Activated naive CD4-positive, alpha-beta T cell treated with anti-CD3 and anti-CD28 coated beads, Interleukin-2, amount 50 U/mL, for 72 hours (primary cell): ENCODE measurements at regions not wholly inside any gene's neighbourhood (a gene's known extent, or its start where the extent isn't known, plus 50 kb on each side); places are given as distances from the start of the nearest gene placed in this dataset.

Experiments used
- ATAC-seq, 2 donors: fragments of 150-1000 bp; cut with Tn5 transposase; 2 replicates each; pipeline ENCODE4 v1.10.0; 2021; ENCODE audit warnings: mild to moderate bottlenecking in 2 of 2, moderate library complexity in 2 of 2
- DNase-seq, 2 donors: peaks; one replicate each; pipeline ENCODE4 v3.0.0; 2021 to 2022; ENCODE audit warnings: low spot score in 2 of 2
- H3K27ac Mint-ChIP-seq, 2 donors: one replicate each; pipeline ENCODE4 v1.8.0; 2022; ENCODE audit warnings: mild to moderate bottlenecking in 2 of 2, mixed read lengths in 2 of 2
- H3K36me3 Mint-ChIP-seq, 2 donors: one replicate each; pipeline ENCODE4 v1.8.0; 2022; ENCODE audit warnings: mixed read lengths in 2 of 2
- H3K9me3 Mint-ChIP-seq, 2 donors: one replicate each; pipeline ENCODE4 v1.8.0; 2022; ENCODE audit warnings: mixed read lengths in 2 of 2

DNA sequence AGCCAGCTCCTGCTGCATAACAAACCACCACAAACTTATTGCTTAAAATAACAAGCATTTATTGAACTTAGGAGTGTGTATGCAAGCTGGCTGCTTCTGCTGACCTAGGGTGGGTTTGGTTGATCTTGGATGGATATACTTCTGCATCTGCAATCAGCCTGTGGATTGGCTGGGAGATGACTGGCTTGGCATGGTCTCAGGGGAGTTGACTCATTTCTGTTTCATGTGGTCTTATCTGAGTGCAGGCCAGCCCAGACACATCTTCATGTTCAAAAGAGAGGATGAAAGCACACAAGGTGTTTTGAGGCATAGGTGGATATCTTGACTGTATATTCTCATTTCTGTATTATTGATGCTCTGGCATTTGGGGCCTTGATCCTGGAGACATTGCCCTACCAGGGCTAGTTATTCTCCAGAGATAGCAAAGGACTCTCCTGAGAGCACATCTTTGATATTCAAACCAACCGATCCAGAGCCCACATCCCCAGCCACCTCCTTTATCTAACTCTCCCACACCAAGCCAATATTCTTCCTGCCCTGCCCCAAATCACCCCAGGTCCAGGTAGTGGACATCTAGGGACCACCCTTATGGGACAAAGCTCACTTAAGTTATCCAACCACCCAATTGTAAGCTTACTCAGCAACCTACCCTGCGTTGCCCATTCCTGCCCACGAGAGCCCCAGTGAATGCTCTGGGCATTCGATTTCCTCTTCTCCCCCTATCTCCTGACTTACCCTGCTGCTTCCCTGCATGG lies 350.8 kb downstream of the PTPRU start:
- no peak overlapping the region for H3K27ac Mint-ChIP-seq
- DNase-seq (no peak), ATAC-seq (no peak)
- peaks cover 0 to 6% of the 10 kb centered on the region in 2 donors for H3K9me3 Mint-ChIP-seq
- H3K36me3 Mint-ChIP-seq = no peaks in the 10 kb centered on the region

DNA sequence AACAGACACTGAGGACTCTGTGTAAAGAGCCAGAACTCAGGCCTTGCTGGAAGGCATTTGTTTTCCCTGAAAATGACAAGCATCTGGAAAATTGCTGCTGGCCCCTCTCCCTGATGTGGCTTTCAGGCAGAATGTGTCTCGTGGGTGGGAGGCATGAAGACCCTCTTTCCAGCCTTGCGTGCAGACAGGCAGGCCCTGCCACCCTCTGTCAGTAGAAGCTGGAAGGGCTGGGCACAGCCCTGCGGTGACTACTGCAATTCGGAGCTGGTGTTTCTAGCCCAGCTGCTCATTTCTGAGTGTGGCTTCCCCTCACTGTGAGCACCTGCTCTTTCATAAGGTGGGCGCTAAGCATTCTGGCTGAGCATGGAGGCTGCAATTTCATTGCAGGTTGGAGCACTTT lies 349.9 kb downstream of the PTPRU start:
- Mint-ChIP-seq H3K9me3 (peaks cover 0 to 6% of the 10 kb centered on the region in 2 donors), H3K36me3 (no peaks in the 10 kb centered on the region), H3K27ac (no peak overlapping the region)
- no peak for DNase-seq
- ATAC-seq = no peak

DNA sequence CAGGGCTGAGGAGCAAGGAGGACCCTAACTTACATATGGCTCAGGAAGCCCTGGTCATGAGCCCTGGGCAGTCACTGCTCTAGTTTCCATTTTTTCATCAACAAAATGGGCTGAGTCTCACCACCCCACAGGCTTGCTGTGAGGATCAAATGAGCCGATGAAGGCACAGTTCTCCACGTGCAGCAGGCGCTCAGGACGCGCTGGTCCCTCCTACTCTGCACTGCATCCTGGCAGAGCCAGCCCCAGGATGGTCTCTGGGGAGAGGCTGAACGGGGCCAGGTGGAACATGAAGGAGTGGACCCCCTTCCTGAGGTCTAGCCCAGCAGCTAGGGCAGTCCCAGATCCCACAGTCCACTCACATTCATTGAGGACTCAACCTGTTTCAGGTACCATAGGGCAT lies 349.3 kb downstream of the PTPRU start:
- H3K36me3 Mint-ChIP-seq = no peaks in the 10 kb centered on the region
- ATAC-seq (no peak), DNase-seq (no peak)
- H3K9me3 Mint-ChIP-seq = peaks cover 0 to 6% of the 10 kb centered on the region in 2 donors
- no peak overlapping the region for H3K27ac Mint-ChIP-seq

DNA sequence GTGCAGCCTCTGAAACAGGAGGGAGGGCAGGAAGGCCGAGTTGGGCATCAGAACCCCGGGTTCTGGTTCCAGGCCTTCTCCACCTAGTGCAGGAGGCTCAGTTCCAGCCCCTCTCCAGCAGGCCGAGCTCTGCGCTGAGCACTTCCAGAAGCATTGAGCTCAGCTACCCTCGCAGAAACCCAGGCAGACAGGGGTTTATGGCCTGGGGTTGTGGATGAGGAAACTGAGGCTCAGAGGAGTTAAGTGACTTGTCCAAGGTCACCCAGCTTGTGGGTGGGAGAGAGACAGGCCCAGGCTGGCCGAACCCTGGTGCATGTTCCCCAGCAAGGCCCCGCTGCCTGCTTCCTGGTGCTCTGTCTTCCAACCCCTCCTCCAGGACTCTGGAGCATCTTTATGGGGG lies 348.9 kb downstream of the PTPRU start:
- Mint-ChIP-seq H3K27ac (no peak overlapping the region), H3K36me3 (no peaks in the 10 kb centered on the region), H3K9me3 (peaks cover 0 to 6% of the 10 kb centered on the region in 2 donors)
- ATAC-seq (no peak), DNase-seq (no peak)

DNA sequence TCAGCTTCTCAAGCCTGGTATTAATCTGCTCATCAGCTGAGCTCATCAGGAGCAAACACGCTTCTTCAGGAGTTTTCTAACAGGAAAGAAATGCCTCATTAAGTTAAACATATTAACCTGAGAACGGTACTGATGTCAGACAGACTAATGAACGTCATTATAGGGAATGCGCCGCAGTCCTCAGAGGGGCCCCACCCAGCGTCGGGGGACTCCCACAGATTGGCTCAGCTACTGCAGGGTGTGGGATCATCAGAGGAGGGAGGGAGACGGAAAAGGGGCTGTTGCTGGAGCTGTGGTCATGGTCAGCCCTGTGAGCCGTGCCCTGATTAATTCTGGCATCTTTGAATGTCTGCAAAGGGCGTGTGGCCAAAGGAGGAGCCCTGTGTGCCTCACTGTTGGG lies 348.5 kb downstream of the PTPRU start:
- no peak for DNase-seq
- no peak overlapping the region for H3K27ac Mint-ChIP-seq

DNA sequence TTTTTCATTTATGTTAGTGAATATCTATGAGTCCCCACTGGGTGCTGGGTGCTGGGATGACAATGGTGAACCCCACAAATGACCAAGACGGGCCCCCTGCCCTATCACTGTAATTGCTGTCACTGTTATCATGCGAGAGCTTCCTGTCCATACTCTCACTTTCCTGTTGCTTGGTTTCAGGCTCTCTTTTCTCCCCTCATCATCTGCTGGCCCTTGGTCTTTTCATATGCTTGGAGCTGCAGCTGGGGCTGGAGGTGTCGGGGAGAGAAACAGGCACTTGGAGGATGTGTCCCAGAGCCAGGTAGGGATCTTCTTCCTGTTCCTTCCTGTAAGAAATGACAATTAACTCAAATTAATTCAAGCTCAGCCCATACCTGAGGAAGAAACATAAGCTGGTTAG lies 348.0 kb downstream of the PTPRU start:
- Mint-ChIP-seq H3K36me3 (no peaks in the 10 kb centered on the region), H3K27ac (no peak overlapping the region)
- DNase-seq = no peak

More for the DNA sequence above, 348.5 kb downstream of the PTPRU start:
- ATAC-seq = no peak
- no peaks in the 10 kb centered on the region for H3K36me3 Mint-ChIP-seq
- peaks cover 0 to 2% of the 10 kb centered on the region in 2 donors for H3K9me3 Mint-ChIP-seq

DNA sequence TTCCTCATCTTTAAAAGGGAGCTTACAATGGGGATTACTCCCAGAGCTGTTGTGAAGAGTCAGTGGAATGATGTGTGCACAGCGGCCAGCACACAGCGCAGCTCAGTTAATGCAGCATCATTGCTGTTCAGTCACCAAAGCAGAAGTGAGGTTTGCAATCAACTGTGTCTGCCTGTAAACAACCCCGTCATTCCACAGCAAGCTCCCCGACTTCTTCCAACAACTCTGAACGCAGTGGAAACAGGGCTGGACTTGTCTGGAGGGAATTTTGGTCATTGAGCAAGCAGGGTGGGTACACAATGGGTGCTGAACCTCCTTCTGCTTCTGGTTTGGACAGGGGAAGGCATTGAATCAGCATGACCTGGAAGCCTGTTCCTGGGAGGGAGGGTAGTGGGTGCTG lies 347.4 kb downstream of the PTPRU start:
- Mint-ChIP-seq H3K9me3 (no peaks in the 10 kb centered on the region), H3K36me3 (no peaks in the 10 kb centered on the region)

More for the DNA sequence above, 348.0 kb downstream of the PTPRU start:
- H3K9me3 Mint-ChIP-seq = no peaks in the 10 kb centered on the region
- no peak for ATAC-seq

DNA sequence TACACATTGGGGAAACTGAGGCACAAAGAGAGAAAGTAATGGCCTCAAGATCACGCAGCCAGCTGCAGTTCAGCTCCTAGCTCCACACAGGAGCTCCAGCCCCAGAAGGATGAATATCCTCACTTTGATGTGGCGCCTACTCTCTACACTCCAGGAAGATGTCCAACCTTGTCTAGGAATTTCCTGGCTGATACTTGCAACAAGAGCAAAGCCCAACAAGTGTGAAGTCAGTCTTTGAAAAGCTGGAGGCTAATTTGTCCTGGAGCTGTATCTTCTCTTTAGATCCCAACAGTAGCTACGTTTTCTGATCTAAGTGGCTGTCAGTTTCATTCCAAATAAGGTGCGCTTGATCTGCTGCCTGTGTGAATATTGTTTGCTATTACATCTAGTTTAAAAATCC lies 344.9 kb downstream of the PTPRU start:
- Mint-ChIP-seq H3K36me3 (no peaks in the 10 kb centered on the region), H3K9me3 (no peaks in the 10 kb centered on the region), H3K27ac (no peak overlapping the region)
- ATAC-seq (no peak), DNase-seq (no peak)

More for the DNA sequence above, 347.4 kb downstream of the PTPRU start:
- ATAC-seq (no peak), DNase-seq (no peak)
- no peak overlapping the region for H3K27ac Mint-ChIP-seq

DNA sequence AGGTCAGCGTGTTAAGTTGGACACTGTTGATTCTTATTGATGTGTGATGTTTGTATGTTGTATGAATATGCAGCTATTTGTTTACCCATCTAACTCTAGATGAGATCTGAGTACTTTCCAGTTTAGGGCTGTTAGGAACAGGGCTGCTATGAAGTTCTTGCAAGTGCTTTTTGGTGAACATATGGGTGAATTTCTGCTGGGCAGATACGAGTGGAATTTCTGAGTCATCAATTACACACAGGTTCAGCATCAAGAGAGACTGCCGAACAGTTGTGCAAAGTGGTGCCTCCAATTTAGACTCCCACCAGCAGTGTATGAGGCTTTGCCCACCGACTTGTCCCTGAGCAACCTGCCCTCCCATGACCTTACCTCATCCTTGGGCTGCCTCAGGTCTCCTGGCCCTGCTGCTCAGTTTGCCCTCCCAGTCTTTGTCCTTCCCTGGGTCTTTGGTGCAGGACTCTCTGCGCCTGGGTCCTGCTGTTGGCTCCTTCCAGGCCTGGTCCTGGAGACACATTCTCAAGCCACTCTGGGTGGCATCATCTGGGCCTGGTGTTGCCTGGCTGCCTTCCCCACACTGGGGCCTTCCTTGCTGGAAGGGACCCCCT lies 343.6 kb downstream of the PTPRU start:
- Mint-ChIP-seq H3K36me3 (no peaks in the 10 kb centered on the region), H3K9me3 (no peaks in the 10 kb centered on the region), H3K27ac (no peak overlapping the region)
- ATAC-seq (no peak), DNase-seq (no peak)

DNA sequence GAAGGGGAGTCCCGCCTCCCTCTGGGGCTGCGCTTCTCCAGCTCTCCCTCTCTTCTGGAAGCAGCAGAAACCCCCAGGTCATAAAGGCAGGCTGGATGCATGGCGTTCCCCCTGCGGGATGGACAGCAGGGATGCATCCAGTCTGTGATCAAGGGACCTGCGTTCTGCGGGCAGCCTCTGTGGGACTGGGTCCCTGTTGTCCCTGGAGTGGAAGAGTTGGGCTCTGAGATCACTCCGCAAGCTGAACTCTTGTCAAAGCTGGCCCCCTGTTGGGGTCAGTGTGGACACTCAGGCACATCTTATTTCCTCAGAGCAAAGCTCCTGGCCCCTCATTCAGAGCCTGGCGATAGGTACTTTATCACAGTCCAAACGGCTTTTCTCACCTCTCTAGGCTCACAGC lies 341.2 kb downstream of the PTPRU start:
- no peaks in the 10 kb centered on the region for H3K36me3 Mint-ChIP-seq
- DNase-seq = no peak
- ATAC-seq = no peak
- no peak overlapping the region for H3K27ac Mint-ChIP-seq
- no peaks in the 10 kb centered on the region for H3K9me3 Mint-ChIP-seq

DNA sequence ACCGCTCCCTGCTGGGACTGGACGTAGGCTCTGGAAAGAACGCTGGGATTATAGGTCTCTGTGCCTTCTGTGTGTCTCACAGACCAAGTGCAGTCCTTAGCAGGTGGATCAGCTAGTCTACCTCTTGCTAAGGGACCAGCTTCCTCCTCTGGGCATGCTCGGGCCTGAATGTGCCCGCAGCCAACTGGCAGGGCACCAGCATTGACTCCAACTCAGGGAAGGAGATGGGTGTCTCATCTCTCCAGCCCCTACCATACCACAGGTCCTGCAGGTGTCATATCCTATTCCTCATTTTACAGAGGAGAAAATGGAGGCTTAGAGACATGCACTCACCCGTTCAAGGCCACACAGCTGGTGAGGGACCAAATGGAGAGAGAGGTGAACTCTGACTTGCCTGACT lies 340.2 kb downstream of the PTPRU start:
- Mint-ChIP-seq H3K27ac (no peak overlapping the region), H3K36me3 (no peaks in the 10 kb centered on the region), H3K9me3 (no peaks in the 10 kb centered on the region)
- ATAC-seq (no peak), DNase-seq (no peak)

DNA sequence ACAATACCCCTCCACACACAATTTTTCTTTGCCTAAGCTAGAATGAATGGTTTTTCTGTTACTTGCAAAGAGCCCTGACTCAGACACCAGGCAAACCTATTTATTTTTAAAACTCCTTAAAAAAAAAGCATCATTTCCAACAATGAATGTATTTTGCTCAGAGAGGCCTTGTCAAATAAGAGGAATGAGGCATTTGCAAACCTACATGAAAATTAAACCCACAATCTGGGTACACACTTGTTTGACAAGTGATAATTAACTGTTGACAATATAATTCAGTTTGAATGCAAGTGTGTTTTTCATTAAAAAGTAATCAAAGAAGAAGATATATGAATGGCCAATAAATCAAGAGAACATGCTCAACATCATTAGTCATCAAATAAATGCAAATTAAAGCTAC lies 339.5 kb downstream of the PTPRU start:
- Mint-ChIP-seq H3K9me3 (no peaks in the 10 kb centered on the region), H3K27ac (no peak overlapping the region), H3K36me3 (no peaks in the 10 kb centered on the region)
- DNase-seq = no peak
- no peak for ATAC-seq

DNA sequence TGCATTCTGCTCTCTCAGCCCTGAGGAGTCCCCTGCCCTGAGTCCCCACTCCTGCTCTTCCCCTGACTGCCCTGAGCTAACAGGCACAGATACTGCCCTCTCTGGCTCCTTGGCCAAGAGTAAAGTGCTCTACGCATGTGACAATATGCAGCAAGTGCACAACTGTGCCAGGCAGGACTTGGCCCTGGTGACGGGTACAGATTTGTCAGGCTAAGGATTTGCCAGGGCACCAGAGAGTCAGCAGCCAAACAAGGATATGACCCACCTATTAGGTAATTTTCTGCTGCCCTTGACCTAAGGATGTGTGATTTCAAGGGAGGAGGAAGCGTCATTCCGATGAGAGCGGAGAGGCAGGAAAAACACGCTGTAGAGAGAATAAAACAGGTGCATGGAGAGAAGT lies 339.0 kb downstream of the PTPRU start:
- Mint-ChIP-seq H3K9me3 (no peaks in the 10 kb centered on the region), H3K27ac (no peak overlapping the region), H3K36me3 (no peaks in the 10 kb centered on the region)
- no peak for ATAC-seq
- DNase-seq = no peak

DNA sequence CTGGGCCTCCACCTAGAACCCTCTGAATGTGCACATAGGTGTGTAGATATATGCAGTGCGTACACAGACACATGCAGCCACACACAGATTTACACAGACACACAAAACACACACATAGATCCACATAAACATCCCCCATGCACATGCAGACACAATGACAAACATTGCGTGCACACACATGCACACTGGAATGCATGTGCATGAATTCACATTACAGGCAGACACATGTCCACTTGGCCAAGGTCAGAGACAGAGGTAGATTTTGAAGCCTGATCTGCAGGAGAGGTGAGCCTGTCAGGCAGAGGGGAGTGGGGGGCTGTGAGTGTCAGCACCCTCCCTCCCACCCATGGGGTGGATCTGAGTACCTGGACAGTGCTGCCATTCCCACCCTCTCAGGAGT lies 338.5 kb downstream of the PTPRU start:
- no peak for DNase-seq
- H3K27ac Mint-ChIP-seq = no peak overlapping the region
- no peaks in the 10 kb centered on the region for H3K36me3 Mint-ChIP-seq
- ATAC-seq = no peak
- H3K9me3 Mint-ChIP-seq = no peaks in the 10 kb centered on the region

DNA sequence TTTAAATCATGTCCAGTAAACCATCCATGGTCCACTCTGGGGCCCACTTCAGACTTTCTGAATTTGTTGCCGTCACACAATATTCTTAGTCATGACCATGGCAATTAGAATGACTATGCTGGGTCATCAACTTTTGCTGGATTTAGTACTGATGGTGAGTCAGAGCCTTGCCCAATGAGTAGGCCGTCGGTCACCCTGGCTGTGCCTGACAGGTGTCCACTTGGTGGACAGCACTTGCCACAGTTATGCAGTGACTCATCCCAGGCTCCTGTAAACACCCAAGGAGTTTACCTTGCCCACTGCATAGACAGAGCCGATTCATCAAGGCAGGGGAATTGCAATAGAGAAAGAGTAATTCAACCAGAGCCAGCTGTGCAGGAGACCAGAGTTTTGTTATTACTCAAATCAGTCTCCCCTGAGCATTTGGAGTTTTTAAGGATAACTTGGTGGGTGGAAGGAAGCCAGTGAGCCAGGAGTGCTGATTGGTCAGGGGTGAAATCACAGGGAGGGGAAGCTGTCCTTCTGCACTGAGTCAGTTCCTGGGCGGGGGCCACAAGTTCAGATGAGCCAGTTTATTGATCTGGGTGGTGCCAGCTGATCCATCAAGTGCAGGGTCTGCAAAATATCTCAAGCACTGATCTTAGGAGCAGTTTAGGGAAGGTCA lies 333.8 kb downstream of the PTPRU start:
- Mint-ChIP-seq H3K36me3 (peaks cover 0 to 19% of the 10 kb centered on the region in 2 donors), H3K9me3 (peaks cover 12 to 23% of the 10 kb centered on the region in 2 donors), H3K27ac (no peak overlapping the region)
- DNase-seq (no peak), ATAC-seq (no peak)

DNA sequence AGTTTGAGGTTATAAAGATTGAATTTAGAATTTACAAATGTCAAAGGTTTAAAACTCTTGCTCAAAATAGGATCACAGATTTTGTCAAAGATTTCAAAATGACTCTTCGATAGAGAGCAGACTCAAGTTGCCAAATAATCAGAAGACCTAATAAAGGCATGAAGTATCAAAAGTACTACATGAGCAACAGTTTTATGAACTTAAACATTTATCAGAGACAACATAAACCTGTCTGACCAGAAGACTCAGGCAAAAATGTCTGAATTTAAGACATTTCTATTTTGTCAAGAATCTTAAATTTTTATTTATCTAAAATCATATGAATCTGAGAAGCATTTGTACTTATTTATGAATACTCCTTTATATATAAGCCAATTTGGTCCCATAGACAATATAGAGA lies 330.9 kb downstream of the PTPRU start:
- no peak overlapping the region for H3K27ac Mint-ChIP-seq
- H3K9me3 Mint-ChIP-seq = peaks cover 26 to 37% of the 10 kb centered on the region in 2 donors
- DNase-seq (no peak), ATAC-seq (no peak)
- H3K36me3 Mint-ChIP-seq = peaks cover 14 to 34% of the 10 kb centered on the region in 2 donors

DNA sequence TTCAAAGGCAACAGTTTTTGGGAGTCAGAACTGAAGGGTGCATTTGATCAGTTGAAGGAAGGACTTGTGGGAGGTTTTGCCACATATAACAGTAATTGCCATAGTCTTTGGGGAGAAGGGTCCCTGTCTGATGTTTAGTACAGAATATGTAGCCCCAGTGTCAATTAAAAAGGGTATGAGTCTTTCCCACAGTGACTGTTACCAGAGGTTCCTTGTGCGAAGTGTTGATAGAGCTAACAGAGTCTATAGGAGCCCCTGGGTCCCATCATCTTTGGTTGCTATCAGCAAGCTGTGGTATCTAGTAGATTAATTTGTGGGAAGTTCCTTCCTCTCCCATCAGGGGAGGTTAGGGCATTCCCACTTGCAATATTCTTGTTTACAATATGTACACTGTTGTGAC lies 329.2 kb downstream of the PTPRU start:
- peaks cover 14 to 35% of the 10 kb centered on the region in 2 donors for H3K36me3 Mint-ChIP-seq
- H3K9me3 Mint-ChIP-seq = peaks cover 28 to 38% of the 10 kb centered on the region in 2 donors
- no peak overlapping the region for H3K27ac Mint-ChIP-seq
- DNase-seq (no peak), ATAC-seq (no peak)

DNA sequence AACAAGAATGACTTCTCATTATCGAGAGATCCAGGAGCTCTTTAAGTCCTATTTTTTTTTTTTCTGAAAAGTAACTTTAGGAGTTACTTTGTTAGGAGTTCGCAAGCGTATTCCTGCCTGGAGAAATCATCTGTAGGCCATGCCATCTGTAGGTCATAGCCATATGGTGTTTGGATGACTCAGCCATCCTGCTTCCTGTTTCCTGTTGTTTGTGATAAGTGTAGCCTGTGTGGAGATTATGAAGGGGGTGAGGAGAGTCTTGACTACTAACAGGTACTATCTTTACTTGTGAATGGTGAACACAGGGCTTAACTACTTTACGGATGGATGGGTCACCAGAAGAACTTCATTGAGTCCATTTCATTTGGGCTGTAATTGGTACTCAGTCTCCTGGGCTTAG lies 327.2 kb downstream of the PTPRU start:
- DNase-seq (no peak), ATAC-seq (no peak)
- H3K36me3 Mint-ChIP-seq = peaks cover 14 to 35% of the 10 kb centered on the region in 2 donors
- H3K27ac Mint-ChIP-seq = peak overlapping the region in 1 of 2 donors; percentile 25
- peaks cover 22 to 33% of the 10 kb centered on the region in 2 donors for H3K9me3 Mint-ChIP-seq
